ENCODE measurements at regions not wholly inside any gene's neighbourhood (a gene's known extent, or its start where the extent isn't known, plus 50 kb on each side); places are given as distances from the start of the nearest gene placed in this dataset.
A peak's percentile ranks its signal among the peaks of the same experiment; 100 is the strongest.

DNA sequence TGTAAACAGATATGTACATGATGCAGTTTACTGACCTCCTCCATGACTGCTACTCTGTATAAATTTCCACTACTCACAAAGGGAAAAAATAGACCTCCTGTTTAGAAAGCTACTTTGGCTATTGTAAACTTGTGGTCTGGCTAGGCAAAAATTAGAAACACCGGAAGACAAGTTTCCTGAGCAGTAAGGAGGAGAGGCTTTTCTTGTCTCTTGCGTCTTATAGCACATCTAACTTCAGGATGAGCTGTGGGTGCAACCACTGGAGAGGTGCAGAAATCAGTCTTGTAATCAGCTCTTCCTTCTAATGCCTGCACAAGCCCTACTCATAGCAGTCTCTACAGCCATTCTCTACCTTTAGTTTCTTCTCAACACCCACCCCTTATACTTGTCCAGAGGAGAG lies 296.5 kb upstream of the SLC35B3 start:
- intact Hi-C loops (cut with DNase I), result no loop called here
- DNase-seq (ENCODE audit: missing footprints), result no peak
- ATAC-seq, result no peak

DNA sequence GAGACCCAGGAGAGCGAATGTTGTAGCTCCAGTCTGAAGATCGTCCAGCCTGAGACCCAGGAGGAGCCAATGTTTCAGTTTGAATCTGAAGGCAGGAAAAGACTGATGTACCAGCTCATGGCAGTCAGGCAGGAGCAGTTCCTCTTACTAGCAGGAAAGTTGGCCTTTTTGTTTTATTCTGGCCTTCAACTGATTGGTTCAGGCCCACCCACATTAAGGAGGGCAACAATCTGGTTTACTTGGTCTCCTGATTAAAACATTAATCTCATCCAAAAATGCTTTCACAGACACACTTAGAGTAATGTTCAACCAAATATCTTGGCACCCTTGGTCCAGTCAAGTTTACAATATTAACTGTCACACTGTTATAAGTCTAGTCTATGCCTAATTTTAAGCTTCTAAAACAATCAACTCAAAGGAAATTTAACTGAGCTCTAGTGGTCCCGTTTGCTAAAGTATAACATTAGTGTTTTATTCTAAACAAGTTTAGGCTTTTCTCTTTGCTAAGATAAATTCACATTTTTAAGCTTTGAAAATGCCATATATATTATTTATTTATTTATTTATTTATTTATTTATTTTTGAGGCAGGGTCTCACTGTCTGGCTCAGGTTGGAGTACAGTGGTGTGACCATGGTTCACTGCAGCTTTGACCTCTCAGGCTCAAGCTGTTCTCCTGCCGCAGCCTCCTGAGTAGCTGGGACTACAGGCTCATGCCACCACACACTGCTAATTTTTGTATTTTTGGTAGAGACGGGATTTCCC lies 275.5 kb upstream of the SLC35B3 start:
- ATAC-seq (no peak), DNase-seq (ENCODE audit: missing footprints) (no peak)
- intact Hi-C loops (cut with DNase I), result no loop called here

DNA sequence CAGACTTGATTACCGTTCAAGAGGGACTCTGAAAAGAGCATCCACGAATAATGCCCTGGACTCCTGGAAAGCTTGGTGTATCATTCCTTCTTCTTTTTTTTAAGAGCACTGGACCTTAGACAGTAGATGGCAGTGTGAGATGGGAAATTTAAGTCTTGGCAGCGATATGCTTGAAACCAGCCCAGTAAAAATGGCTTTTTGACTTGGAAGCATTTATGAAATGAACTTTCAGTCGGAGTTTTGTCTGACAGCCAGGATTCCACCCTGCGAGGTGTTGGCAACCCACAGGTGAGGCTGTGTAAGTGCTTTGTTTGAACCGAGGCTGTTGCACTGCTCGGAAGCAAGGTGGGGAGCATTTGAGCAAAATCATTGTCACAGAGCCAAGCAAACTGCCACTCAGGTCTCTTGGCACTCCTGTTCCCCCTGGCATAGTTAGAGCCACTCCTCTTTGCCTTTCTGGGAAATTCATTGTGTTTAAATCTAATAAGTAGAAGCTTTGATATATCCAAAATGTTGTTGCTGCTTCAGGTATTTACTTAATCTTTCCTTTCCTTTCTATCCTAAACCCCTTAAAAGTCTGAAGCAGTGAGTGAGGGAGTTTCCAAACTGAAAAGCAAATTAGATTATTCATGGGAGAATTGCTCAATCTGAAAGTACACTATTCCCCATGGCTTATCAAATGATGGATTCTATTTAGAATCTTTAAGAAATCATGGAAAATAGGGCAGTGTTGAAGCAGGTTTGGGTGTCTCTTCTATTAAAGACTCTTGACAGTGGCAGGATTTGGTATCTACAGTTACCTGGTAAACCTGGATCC lies 272.8 kb upstream of the SLC35B3 start:
- DNase-seq (ENCODE audit: missing footprints), result no peak
- intact Hi-C loops (cut with DNase I), result loop anchor here (10.0 kb wide), 1 partner anchor 277 kb away; no protein-coding TSS in a partner anchor
- peak; percentile 37 for ATAC-seq

DNA sequence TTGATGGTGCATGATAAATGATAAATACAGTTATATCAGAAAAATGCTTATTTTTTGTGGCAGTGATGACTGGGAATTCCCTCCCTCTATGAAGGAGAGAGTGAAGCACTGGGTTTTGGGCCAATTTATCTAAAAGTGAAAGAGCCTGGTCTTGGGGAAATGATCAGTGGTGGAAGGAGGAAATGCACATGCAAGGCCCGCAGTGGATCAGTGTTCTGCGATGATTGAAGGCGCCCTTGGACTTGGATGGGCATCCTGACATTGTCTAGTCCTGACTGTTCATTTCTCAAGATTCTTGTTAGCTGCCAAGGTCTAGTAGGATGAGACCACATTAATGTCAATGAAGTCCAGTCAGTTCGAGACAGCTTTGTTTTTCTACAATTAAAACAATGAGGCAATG lies 272.0 kb upstream of the SLC35B3 start:
- DNase-seq (ENCODE audit: missing footprints) (no peak), ATAC-seq (no peak)
- intact Hi-C loops (cut with DNase I), result loop anchor here (10.0 kb wide), 1 partner anchor 277 kb away; no protein-coding TSS in a partner anchor

DNA sequence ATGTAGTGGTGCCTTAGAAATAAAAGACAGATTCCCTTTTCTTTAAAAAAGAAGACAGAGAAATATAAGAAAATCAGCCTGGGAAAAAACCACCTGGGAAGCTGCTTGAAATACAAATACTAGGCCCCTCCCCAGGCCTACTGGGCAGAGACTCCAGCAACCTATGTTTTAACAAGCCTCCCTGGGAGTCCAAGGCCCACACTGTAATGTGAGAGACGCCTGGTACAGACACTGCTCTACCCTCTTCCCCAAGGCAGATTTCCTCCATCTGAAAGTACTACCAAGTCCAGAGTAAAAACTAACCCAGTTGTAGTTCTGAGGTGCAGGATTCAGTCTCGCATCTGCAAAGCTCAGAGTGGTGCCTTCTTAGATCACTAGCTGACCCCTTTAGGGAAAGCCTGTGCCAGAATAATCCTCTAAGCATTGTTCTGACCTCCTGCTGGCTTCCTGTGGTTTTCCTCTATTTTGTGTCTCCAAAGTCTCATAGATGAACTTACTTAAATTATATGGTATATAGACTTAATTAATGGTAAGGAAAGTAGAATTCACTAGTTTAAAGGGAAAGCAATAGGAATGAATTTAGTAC lies 270.2 kb upstream of the SLC35B3 start:
- intact Hi-C loops (cut with DNase I), result loop anchor here (10.0 kb wide), 1 partner anchor 279 kb away; no protein-coding TSS in a partner anchor
- no peak for DNase-seq (ENCODE audit: missing footprints)

DNA sequence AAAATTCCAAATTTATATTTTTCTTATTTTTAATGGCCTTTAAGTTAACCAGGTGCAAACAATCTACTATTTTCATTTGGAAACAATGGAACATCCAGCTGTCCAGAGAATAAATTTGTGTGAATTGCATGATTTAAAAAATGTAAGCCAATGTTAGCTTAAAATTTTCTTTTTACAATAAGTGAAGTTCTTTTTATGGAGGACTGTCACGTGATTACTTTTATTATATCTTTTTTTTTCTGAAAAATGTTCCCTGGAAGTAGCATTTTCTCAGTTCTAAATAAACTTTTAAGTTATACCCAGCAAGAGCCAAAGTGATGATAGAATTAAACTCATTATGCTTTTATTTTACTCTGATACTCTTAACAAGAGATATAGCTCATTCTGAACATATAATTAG lies 267.7 kb upstream of the SLC35B3 start:
- DNase-seq (ENCODE audit: missing footprints), result no peak
- ATAC-seq, result no peak
- intact Hi-C loops (cut with DNase I), result loop anchor here (10.0 kb wide), 1 partner anchor 282 kb away; no protein-coding TSS in a partner anchor

More for the DNA sequence above, 270.2 kb upstream of the SLC35B3 start:
- ATAC-seq, result no peak

DNA sequence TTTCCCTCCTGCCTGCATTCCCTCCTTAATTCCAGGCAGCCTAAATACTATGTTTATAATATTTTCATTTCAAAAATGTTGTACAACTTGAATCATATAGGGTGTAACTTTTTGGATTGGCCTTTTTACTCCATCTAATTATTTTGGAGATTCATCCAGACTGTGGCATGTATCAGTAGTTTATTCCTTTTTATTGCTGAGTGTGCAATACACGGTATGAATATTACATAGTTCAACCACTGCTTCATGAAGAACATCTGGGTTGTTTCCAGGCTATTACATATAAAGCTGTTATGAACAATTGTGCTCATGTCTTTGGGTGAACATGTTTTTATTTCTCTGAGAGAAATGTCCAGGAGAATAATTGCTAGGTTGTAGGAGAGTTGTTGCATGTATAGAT lies 253.5 kb upstream of the SLC35B3 start:
- ATAC-seq, result no peak
- intact Hi-C loops (cut with DNase I), result no loop called here
- no peak for DNase-seq (ENCODE audit: missing footprints)

DNA sequence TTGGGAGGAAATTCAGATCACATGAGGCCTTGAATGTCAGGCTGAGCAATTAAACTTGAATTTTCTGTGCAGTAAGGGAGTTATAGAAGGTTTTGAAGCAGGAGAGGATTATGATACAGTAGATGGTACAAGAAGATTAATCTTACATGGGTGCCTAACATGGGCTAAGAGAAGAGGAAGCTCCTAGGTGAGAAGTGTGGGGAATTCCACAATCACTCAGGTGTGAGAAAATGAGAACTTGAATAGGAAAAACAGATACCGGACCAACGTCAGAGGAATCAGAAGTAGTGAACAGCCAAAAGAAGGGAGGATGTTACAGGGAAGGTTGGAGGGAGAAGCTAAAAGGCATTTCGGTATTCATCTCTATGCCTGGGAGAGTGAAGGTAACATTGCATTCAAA lies 250.7 kb upstream of the SLC35B3 start:
- DNase-seq (ENCODE audit: missing footprints) (no peak), ATAC-seq (no peak)
- intact Hi-C loops (cut with DNase I), result no loop called here

DNA sequence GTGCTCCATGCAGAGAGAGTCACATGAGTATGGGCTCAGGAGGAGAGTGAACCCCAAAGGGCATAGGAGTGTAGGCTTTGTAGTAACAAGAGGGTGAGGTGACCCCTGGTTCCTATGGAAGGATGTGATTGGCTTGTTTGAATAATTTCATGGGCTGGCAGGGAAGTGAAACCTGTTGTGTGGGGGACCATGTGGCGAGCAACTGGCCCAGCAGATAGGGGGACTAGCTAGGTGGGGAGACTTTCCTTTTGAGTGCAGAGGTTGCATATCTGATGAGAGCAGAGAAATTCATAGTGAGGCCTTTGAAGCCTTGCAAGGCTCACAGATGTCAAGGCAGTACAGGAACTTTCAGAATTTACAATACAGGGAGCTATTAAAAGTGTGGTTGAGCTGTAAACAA lies 247.9 kb upstream of the SLC35B3 start:
- intact Hi-C loops (cut with DNase I), result no loop called here
- no peak for DNase-seq (ENCODE audit: missing footprints)
- no peak for ATAC-seq

DNA sequence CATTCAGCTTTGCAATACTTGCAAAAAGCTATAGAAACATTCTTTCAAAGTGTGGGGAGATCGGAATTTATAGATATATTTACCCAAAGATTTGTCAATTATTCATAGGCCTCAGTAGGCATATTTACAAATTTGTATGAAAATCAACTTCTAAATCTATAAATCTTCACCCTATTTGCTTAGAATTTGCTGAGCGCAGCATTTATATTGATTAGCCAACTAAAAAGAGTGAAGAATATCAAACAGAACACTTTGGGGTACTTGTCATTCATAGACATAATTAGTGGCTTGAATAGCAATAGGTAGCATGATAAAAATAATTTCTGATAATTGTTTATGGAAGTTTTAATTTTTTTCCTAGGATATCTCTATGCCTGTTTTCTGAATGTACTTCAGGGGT lies 244.5 kb upstream of the SLC35B3 start:
- ATAC-seq, result no peak
- intact Hi-C loops (cut with DNase I), result no loop called here
- DNase-seq (ENCODE audit: missing footprints), result no peak

DNA sequence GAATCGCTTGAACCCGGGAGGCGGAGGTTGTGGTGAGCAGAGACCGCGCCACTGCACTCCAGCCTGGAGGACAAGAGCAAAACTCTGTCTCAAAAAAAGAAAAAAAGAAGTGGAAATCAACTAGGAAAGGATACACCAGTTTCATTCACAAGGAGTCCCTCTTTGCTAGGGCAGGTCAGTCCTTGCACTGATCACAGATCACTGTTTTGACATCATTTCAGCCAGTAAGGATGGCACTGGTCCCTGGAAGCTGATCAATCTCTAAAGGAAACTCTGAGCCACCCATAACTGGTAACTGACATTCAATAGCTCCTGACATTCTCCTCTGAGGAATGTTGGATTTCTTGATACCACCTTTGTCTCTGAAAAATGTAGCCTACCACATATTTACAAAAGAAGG lies 243.1 kb upstream of the SLC35B3 start:
- ATAC-seq (no peak), DNase-seq (ENCODE audit: missing footprints) (no peak)
- intact Hi-C loops (cut with DNase I), result no loop called here

DNA sequence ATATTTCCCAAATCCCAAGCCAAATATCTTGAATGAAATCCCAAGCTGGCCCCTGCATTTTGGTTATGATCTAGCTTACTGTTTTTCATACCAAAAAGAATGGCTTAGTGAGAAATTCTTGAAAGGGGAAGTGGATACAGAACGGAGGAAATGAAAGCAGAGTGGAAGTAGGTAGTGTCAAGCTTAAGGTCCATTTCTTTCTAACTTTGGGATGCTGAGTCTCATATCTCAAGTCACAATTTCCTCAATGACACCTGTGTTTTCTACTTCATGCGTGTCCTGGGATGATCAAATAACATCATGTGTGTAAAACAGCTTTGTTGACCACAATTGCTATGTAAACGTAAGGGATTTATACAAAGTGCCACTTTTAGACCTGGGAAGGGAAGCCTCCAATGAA lies 238.8 kb upstream of the SLC35B3 start:
- DNase-seq (ENCODE audit: missing footprints), result no peak
- intact Hi-C loops (cut with DNase I), result no loop called here
- no peak for ATAC-seq

DNA sequence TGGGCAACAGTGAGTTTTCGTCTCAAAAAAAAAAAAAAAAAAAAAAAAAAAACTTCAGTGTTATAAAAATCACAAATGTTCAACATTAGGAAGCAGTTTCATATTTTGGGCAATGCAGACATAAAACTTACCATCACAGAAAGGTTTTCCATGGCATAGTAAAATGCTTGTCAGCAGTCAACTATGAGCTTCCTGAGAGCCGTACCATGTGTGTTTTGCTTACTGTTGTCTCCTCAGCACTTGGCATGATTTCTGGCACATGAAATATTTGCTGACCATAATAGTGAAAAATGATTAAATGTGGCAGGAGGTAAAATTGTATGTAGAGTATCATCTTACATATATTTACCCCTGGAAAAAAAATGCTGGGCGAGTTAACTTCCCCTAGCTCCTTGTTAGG lies 237.5 kb upstream of the SLC35B3 start:
- ATAC-seq (no peak), DNase-seq (ENCODE audit: missing footprints) (no peak)
- intact Hi-C loops (cut with DNase I), result no loop called here

DNA sequence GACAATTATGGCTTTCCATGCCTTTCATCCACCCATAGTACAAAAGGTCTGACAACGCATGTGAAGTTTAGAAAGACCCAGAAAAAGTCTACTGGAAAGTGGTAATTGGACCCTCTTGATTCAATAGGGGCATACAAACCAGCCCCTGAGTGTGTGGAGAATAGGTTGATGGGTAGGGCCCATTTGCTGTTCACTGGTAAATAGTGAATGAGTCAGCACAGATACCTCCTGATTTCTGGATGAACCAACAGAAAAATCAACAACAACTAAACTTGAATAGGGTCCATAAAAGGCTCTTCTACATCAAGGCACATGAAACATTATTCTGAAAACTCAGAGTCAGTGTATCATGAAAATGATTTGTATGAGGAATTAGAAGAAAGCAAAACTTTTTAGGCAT lies 235.4 kb upstream of the SLC35B3 start:
- ATAC-seq (no peak), DNase-seq (ENCODE audit: missing footprints) (no peak)
- intact Hi-C loops (cut with DNase I), result no loop called here

DNA sequence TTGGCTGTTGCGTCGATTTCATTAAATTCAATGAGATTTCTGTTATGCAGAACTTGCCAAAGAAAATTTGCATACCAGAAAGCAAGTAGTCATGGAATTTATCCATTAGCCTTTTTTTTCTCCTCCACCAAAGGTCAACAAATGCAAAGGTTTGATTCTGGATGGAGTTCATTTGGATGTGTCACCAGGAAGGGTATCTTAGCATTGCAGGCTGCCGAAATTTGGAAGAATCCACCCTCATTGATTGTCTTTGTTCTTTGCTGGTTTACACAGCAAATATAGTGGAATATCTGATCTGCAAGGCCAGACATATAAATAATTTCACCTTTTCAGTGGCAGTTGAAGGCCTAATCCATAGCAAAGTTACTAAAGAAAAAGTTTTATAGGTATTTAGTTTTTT lies 229.4 kb upstream of the SLC35B3 start:
- no peak for DNase-seq (ENCODE audit: missing footprints)

DNA sequence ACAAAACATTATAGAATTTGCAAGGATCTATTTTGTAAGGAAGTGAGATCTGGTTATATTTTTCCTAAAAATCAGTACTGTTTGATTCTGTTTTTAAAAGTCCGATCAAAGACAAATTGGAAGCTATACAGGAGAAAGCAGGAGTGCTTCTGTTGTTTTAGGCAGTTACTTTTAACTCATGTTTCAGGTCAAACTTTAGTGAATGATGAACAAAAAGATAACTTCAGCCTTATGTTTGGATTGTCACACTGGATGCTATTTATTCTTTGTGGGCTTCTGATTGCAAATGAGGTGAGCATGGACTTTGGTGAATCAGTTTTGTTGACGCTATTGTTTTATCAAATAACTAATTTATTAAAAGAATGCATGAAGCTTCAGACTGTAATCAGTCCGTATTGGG lies 228.7 kb upstream of the SLC35B3 start:
- intact Hi-C loops (cut with DNase I), result no loop called here
- no peak for DNase-seq (ENCODE audit: missing footprints)
- no peak for ATAC-seq

More for the DNA sequence above, 229.4 kb upstream of the SLC35B3 start:
- ATAC-seq, result no peak
- intact Hi-C loops (cut with DNase I), result no loop called here

DNA sequence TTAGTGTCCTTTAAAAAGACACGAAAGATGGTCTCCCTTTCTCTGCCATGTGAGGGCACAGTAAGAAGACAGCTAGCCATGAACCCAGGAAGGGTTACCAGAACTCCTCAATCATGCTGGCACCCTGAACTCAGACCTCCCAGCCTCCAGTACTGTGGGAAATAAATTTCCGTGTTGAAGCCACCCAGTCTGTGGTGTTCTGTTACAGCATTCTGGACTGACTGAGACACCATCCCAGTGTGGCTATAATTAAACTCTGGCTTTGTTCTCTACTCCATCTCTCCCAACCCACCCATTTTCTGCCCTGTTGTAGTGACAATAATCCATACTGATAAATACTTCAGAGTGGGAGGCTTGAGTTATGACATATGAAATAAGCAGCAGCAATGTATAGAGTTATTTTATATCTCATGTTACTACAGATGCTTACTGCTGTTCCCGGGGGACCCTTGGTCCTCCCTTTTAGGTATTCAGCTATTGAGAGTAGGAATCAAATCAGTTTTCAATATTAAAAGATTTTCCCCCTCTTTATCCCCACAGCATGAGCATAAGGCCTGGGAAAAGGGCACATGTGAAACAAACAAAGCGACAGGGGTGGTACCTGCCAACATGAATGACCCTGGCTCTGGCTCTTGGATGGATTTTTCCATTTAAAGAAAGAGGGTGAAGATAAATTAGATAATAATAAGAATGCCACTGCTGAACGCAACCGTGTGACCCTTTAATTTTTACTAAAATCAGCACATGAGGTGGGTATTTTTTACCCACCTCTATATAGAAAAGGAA lies 224.3 kb upstream of the SLC35B3 start:
- DNase-seq (ENCODE audit: missing footprints) (no peak), ATAC-seq (no peak)
- intact Hi-C loops (cut with DNase I), result no loop called here

DNA sequence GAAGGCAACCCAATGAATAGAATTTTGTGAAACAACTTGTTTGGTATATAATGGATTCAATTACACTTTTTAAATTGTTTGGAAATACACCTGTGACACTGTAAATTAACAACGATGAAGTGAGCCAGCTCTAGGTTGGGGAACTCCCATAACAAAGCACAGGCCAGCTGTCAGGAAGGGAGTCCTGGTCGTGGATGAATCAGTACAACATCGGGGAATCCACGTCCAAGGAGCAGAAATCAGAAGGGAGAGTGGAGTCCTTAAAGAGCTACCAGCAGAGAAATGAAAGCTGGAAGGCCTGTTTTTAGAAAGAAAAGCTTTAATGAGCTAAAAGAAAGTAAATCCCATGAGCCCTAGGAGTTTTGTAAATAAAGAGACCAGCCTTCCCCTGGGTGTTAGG lies 223.1 kb upstream of the SLC35B3 start:
- intact Hi-C loops (cut with DNase I), result no loop called here
- ATAC-seq (no peak), DNase-seq (ENCODE audit: missing footprints) (no peak)

DNA sequence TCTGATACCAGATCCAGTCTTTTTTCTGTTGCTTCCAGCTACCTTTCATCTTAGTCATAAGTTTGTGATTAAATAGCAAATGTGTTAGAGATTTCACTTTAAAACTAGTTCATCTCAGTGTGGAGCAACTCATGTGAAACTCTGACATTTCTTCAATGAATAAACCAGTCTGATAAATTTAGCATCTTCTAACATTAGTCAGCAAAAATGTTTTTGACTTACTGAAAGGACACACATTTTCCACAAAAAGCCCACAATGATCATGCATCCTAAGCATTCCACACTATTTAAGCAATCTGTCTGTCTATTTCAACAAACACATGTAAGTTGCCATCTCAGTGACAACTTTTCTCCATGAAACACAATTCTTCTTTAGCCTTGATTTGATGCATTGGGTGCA lies 222.2 kb upstream of the SLC35B3 start:
- intact Hi-C loops (cut with DNase I), result no loop called here
- no peak for DNase-seq (ENCODE audit: missing footprints)
- no peak for ATAC-seq

Data from Right ventricle myocardium inferior (tissue), 1 donor.